ENCODE measurements at regions not wholly inside any gene's neighbourhood (a gene's known extent, or its start where the extent isn't known, plus 50 kb on each side); places are given as distances from the start of the nearest gene placed in this dataset.

GRCh38 chr1:105373681-105374080, 1624.0 kb downstream of the AMY1C start:
- no peak for TF ChIP-seq CTCF (IDR thresholded peaks at IDR 0.05; ENCODE audit: low read depth, low read length, missing control alignments)
- H3K4me3 ChIP-seq (replicated peaks; ENCODE audit: low read depth, low read length), result no peak overlapping the region
- no peak for DNase-seq (ENCODE audit: extremely low read depth, low read depth)

GRCh38 chr1:105386489-105386888, 1636.8 kb downstream of the AMY1C start:
- H3K4me3 ChIP-seq (replicated peaks; ENCODE audit: low read depth, low read length), result no peak overlapping the region
- TF ChIP-seq CTCF (IDR thresholded peaks at IDR 0.05; ENCODE audit: low read depth, low read length, missing control alignments), result no peak
- DNase-seq (ENCODE audit: extremely low read depth, low read depth), result no peak

- DNase-seq (ENCODE audit: extremely low read depth, low read depth), result no peak
- H3K4me3 ChIP-seq (replicated peaks; ENCODE audit: low read depth, low read length), result no peak overlapping the region
- no peak for TF ChIP-seq CTCF (IDR thresholded peaks at IDR 0.05; ENCODE audit: low read depth, low read length, missing control alignments)
Observed at GRCh38 chr1:105396001-105396400, 1646.3 kb downstream of the AMY1C start.

GRCh38 chr1:105398909-105399308, 1649.2 kb downstream of the AMY1C start:
- no peak for DNase-seq (ENCODE audit: extremely low read depth, low read depth)
- TF ChIP-seq CTCF (IDR thresholded peaks at IDR 0.05; ENCODE audit: low read depth, low read length, missing control alignments), result no peak
- no peak overlapping the region for H3K4me3 ChIP-seq (replicated peaks; ENCODE audit: low read depth, low read length)

GRCh38 chr1:105399716-105400115, 1650.0 kb downstream of the AMY1C start:
- H3K4me3 ChIP-seq (replicated peaks; ENCODE audit: low read depth, low read length), result no peak overlapping the region
- TF ChIP-seq CTCF (IDR thresholded peaks at IDR 0.05; ENCODE audit: low read depth, low read length, missing control alignments), result no peak
- no peak for DNase-seq (ENCODE audit: extremely low read depth, low read depth)

- H3K4me3 ChIP-seq (replicated peaks; ENCODE audit: low read depth, low read length), result no peak overlapping the region
- TF ChIP-seq CTCF (IDR thresholded peaks at IDR 0.05; ENCODE audit: low read depth, low read length, missing control alignments), result no peak
- no peak for DNase-seq (ENCODE audit: extremely low read depth, low read depth)
Observed at GRCh38 chr1:105416261-105416660, 1640.2 kb upstream of the PRMT6 start.

GRCh38 chr1:105419030-105419429, 1637.4 kb upstream of the PRMT6 start:
- no peak for DNase-seq (ENCODE audit: extremely low read depth, low read depth)
- no peak for TF ChIP-seq CTCF (IDR thresholded peaks at IDR 0.05; ENCODE audit: low read depth, low read length, missing control alignments)
- no peak overlapping the region for H3K4me3 ChIP-seq (replicated peaks; ENCODE audit: low read depth, low read length)
